Neutrophil (primary cell): ENCODE measurements at regions not wholly inside any gene's neighbourhood (a gene's known extent, or its start where the extent isn't known, plus 50 kb on each side); places are given as distances from the start of the nearest gene placed in this dataset.
"Not testable (repeated sequence)": the region's sequence is repeated elsewhere in the genome, so short reads cannot be mapped to it uniquely, and the experiment has no call there.

Source experiments
- H3K27ac ChIP-seq: fragments of 200-600 bp; sonication (generic); 2 replicates; pipeline ENCODE4 v1.5.1; 2016; ENCODE audit warnings: mild to moderate bottlenecking, moderate library complexity
- H3K27me3 ChIP-seq: fragments of 200-600 bp; sonication (generic); 2 replicates; pipeline ENCODE4 v1.6.0; 2016; ENCODE audit warnings: mild to moderate bottlenecking
- H3K36me3 ChIP-seq: fragments of 200-600 bp; sonication (generic); 2 replicates; pipeline ENCODE4 v1.5.1; 2017
- H3K4me1 ChIP-seq, 2 experiments: fragments of 200-600 bp in 1 of 2; sonication (generic) in 1 of 2; 1 replicate in 1 of 2; 2 replicates in 1 of 2; pipeline versions ENCODE4 v1.5.1 to v1.6.1; 2013 to 2016; ENCODE audit warnings: low read depth in 1 of 2, low read length in 1 of 2, mild to moderate bottlenecking in 1 of 2, moderate library complexity in 1 of 2; ENCODE audit not compliant: control insufficient read depth in 1 of 2, insufficient read depth in 1 of 2
- H3K4me3 ChIP-seq, 2 experiments: fragments of 200-600 bp in 1 of 2; sonication (generic) in 1 of 2; 1 replicate in 1 of 2; 2 replicates in 1 of 2; pipeline ENCODE4 v1.5.1; 2013 to 2016; ENCODE audit warnings: low read depth in 1 of 2, low read length in 1 of 2, mild to moderate bottlenecking in 1 of 2, moderate library complexity in 1 of 2
- H3K9me3 ChIP-seq: fragments of 200-600 bp; sonication (generic); 2 replicates; pipeline ENCODE4 v1.5.1; 2016
- TF ChIP-seq, protein P1 (sequence below): fragments of 200-600 bp; sonication (generic); IDR thresholded peaks from 2 replicates; pipeline ENCODE4 v1.5.1; 2016; ENCODE audit warnings: antibody characterized with exemption

DNA sequence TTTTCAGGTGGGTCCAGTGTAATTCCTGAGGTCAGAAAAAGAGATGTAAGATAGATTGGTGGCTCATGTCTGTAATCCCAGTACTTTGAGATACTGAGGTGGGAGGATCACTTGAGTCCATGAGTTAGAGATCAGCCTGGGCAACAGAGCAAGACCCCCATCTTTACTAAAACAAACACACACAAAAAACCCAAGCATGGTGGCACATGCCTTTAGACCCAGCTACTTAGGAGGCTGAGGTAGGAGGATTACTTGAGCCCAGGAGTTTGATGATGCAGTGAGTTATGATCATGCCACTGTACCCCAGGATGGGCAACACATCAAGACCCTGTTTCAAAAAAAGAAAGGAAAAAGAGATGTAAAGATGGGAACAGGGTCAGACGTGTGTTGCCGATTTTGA lies 857.4 kb upstream of the NDST4 start:
- H3K36me3 ChIP-seq: no peaks in the 10 kb centered on the region
- TF ChIP-seq, protein P1, sequence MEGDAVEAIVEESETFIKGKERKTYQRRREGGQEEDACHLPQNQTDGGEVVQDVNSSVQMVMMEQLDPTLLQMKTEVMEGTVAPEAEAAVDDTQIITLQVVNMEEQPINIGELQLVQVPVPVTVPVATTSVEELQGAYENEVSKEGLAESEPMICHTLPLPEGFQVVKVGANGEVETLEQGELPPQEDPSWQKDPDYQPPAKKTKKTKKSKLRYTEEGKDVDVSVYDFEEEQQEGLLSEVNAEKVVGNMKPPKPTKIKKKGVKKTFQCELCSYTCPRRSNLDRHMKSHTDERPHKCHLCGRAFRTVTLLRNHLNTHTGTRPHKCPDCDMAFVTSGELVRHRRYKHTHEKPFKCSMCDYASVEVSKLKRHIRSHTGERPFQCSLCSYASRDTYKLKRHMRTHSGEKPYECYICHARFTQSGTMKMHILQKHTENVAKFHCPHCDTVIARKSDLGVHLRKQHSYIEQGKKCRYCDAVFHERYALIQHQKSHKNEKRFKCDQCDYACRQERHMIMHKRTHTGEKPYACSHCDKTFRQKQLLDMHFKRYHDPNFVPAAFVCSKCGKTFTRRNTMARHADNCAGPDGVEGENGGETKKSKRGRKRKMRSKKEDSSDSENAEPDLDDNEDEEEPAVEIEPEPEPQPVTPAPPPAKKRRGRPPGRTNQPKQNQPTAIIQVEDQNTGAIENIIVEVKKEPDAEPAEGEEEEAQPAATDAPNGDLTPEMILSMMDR: no peak
- H3K27ac ChIP-seq: no peak overlapping the region
- no peaks in the 10 kb centered on the region for H3K9me3 ChIP-seq
- no peak overlapping the region for H3K4me3 ChIP-seq
- no peaks in the 10 kb centered on the region for H3K4me1 ChIP-seq
- no peaks in the 10 kb centered on the region for H3K27me3 ChIP-seq

DNA sequence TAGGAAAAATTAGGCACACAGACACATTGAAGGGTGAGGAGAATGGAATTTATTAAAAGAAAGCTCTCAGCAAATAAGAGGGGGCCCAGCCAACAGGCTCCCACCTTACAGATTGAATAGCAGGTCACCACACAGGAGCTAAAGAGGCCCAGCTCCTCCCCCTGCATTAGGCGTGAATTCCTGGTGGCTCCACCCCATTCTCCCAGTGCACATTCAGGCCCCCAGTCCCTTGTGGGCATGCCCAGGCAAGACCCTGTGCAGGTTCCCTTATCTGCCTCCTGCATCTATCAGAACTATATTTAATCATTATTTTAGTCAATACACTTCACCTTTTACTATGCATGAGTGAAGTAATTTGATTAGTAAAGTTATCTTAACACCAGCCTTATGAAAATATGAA lies 856.3 kb upstream of the NDST4 start:
- H3K9me3 ChIP-seq: no peaks in the 10 kb centered on the region
- H3K27me3 ChIP-seq: no peaks in the 10 kb centered on the region
- H3K36me3 ChIP-seq: no peaks in the 10 kb centered on the region
- TF ChIP-seq, protein P1: no peak
- no peaks in the 10 kb centered on the region for H3K4me1 ChIP-seq
- no peak overlapping the region for H3K27ac ChIP-seq
- no peak overlapping the region for H3K4me3 ChIP-seq

DNA sequence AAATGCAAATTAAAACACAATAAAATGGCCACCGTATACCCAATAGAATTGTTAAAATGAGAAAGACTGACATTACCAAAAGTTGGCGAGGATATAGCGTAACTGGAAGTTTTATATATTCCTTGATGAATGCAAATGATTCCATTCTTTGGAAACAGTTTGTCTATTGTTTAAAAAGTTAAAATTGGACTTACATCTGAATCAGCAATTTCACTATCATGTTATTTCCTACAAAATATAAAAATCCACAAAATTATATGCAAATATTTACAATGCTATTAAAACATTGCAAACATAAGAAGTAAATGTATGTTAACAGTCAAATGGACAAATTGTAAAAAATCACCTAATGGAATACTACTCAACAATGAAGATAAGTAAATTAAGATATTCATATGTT lies 852.2 kb upstream of the NDST4 start:
- Histone ChIP-seq H3K4me1 (no peaks in the 10 kb centered on the region), H3K27me3 (no peaks in the 10 kb centered on the region), H3K36me3 (no peaks in the 10 kb centered on the region), H3K9me3 (no peaks in the 10 kb centered on the region), H3K27ac (no peak overlapping the region), H3K4me3 (no peak overlapping the region)
- TF ChIP-seq, protein P1: no peak

DNA sequence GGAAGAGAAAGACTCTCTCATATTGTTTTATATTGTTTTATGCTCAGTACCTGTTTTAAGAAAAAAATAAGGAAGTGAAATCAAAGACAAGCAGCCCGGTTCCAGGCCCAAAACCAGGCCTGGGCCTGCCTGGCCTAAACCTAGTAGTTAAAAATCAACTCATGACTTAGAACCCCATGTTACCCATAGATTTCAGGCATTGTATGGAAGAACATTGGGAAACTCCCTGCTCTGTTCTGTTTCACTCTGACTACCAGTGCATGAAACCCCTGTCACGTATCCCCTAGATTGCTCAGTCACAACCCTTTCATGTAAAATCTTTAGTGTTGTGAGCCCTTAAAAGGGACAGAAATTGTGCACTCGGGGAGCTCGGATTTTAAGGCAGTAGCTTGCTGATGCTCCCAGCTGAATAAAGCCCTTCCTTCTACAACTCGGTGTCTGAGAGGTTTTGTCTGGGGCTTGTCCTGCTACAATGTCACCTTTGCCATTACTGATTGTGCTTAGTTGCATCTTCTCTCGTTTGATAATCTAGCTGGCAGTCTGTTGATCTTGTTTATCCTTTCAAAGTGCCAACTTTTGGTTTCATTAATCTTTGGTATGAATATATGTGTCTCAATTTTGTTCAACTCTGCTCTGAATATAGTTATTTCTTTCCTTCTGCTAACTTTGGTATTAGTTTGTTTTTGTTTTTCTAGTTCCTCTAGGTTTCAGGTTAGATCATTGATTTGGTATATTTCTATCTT lies 842.8 kb upstream of the NDST4 start:
- H3K4me1 ChIP-seq, H3K9me3 ChIP-seq, H3K27ac ChIP-seq, H3K4me3 ChIP-seq, H3K36me3 ChIP-seq, H3K27me3 ChIP-seq: not testable (repeated sequence)

DNA sequence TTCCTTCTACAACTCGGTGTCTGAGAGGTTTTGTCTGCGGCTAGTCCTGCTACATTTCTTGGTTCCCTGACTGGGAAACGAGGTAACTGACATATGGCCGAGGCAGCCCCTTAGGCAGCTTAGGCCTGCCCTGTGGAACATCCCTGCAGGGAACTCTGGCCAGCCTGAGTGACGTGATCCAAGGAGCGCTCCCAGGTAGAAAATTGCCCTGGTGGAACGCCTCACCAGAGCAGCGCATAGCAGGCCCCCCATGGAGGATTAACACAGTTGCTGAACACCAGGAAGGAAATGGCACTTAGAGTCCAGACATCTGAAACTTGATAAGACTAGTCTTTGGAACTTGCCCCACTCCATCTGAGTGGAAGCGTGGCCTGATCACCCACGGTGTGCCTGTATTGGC lies 837.4 kb upstream of the NDST4 start:
- Histone ChIP-seq H3K4me1 (no peaks in the 10 kb centered on the region), H3K9me3 (no peaks in the 10 kb centered on the region), H3K36me3 (no peaks in the 10 kb centered on the region), H3K4me3 (no peak overlapping the region), H3K27ac (no peak overlapping the region), H3K27me3 (no peaks in the 10 kb centered on the region)
- TF ChIP-seq, protein P1: no peak

DNA sequence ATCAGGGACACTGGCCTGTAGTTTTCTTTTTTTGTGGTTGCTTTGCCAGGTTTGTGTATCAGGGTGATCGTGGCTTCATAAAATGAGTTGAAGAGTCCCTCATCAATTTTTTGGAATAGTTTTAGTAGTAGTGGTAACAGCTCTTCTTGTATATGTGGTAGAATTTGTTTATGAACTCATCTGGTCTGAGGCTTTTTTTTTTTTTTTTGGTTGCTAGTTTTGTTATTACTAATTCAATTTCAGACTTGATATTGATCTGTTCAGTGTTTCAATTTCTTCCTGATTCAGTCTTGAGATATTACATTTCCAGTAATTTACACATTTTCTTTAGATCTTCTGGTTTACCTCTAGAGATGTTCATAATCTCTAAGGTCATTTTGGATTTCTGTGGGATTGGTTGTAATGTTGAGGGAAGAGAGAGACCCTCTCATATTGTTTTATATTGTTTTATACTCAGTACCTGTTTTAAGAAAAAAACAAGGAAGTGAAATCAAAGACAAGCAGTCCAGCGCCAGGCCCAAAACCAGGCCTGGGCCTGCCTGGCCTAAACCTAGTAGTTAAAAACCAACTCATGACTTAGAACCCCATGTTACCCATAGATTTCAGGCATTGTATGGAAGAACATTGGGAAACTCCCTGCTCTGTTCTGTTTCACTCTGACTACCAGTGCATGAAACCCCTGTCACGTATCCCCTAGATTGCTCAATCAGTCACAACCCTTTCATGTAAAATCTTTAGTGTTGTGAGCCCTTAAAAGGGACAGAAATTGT lies 836.7 kb upstream of the NDST4 start:
- H3K36me3 ChIP-seq, H3K27ac ChIP-seq, H3K27me3 ChIP-seq, H3K4me1 ChIP-seq, H3K9me3 ChIP-seq, H3K4me3 ChIP-seq: not testable (repeated sequence)
